SU-DHL-6 (cell line): ENCODE measurements at regions not wholly inside any gene's neighbourhood (a gene's known extent, or its start where the extent isn't known, plus 50 kb on each side); places are given as distances from the start of the nearest gene placed in this dataset.

Experiments
- H2AFZ ChIP-seq: fragments of 200-600 bp; sonication (generic); 2 replicates; pipeline ENCODE4 v1.6.1; 2014; ENCODE audit warnings: low read depth, mild to moderate bottlenecking, moderate library complexity, mixed read lengths, antibody characterized with exemption, low read length; ENCODE audit not compliant: severe bottlenecking
- H3F3A ChIP-seq: fragments of 200-600 bp; shearing (Covaris generic); 2 replicates; pipeline ENCODE4 v1.6.0; 2016; ENCODE audit warnings: antibody characterized with exemption, mild to moderate bottlenecking; ENCODE audit not compliant: insufficient read depth
- H3K27ac ChIP-seq: fragments of 200-600 bp; sonication (generic); 2 replicates; pipeline ENCODE4 v1.5.1; 2016; ENCODE audit warnings: low read depth, mild to moderate bottlenecking, low read length, moderate library complexity, mixed read lengths
- H3K27me3 ChIP-seq: fragments of 200-600 bp; sonication (generic), shearing (Covaris generic); 2 replicates; pipeline ENCODE4 v1.6.0; 2014; ENCODE audit warnings: mild to moderate bottlenecking, low read length
- H3K36me3 ChIP-seq: fragments of 200-600 bp; sonication (generic); 2 replicates; pipeline ENCODE4 v1.6.1; 2014; ENCODE audit warnings: mild to moderate bottlenecking, low read length, mixed read lengths
- H3K4me2 ChIP-seq: fragments of 300-600, 200-600 bp; shearing (Covaris generic), sonication (generic); 2 replicates; pipeline ENCODE4 v1.6.0; 2014; ENCODE audit warnings: low read length, low read depth, mild to moderate bottlenecking; ENCODE audit not compliant: poor library complexity, severe bottlenecking
- H3K4me3 ChIP-seq: fragments of 200-600 bp; sonication (generic); 2 replicates; pipeline ENCODE4 v1.5.1; 2014; ENCODE audit warnings: antibody characterized with exemption, low read length, mild to moderate bottlenecking, mixed read lengths; ENCODE audit not compliant: insufficient read depth, poor library complexity, severe bottlenecking
- H3K79me2 ChIP-seq: fragments of 200-600 bp; sonication (generic); 2 replicates; pipeline ENCODE4 v1.6.1; 2014; ENCODE audit warnings: mild to moderate bottlenecking, low read length, moderate library complexity; ENCODE audit not compliant: insufficient read depth
- H3K9ac ChIP-seq: fragments of 200-600 bp; sonication (generic); 2 replicates; pipeline ENCODE4 v1.7.0; 2014; ENCODE audit warnings: mild to moderate bottlenecking, low read length
- H3K9me2 ChIP-seq: fragments of 200-600 bp; sonication (generic); replicated peaks from 2 replicates; pipeline ENCODE4 v1.6.1; 2014; ENCODE audit warnings: low read length; ENCODE audit not compliant: insufficient read depth
- H3K9me3 ChIP-seq: fragments of 200-600 bp; sonication (generic); 2 replicates; pipeline ENCODE4 v1.6.1; 2014; ENCODE audit warnings: low read length, mixed read lengths; ENCODE audit not compliant: insufficient read depth
- H4K20me1 ChIP-seq: fragments of 200-600 bp; sonication (generic); 2 replicates; pipeline ENCODE4 v1.6.1; 2014; ENCODE audit warnings: low read depth, mild to moderate bottlenecking, antibody characterized with exemption, low read length, moderate library complexity, mixed read lengths
- CTCF ChIP-seq: fragments of 200-600 bp; sonication (generic); IDR thresholded peaks from one replicate; pipeline ENCODE4 v1.5.1; 2017; ENCODE audit warnings: antibody characterized with exemption, mild to moderate bottlenecking, low read length, moderate library complexity; ENCODE audit not compliant: insufficient read depth, poor library complexity, severe bottlenecking
- EZH2phosphoT487 ChIP-seq: fragments of 200-600 bp; sonication (generic), shearing (Covaris generic); conservative IDR thresholded peaks from 2 replicates; pipeline ENCODE4 v1.6.1; 2018; ENCODE audit warnings: mild to moderate bottlenecking, antibody characterized with exemption, low read length, moderate library complexity, mixed read lengths

- no peaks in the 10 kb centered on the region for H3K27me3 ChIP-seq
- no peaks in the 10 kb centered on the region for H3F3A ChIP-seq
- no peaks in the 10 kb centered on the region for H3K79me2 ChIP-seq
- H3K9me3 ChIP-seq, result peaks cover 9% of the 10 kb centered on the region; the same call in 1 of the 2 replicates
- no peaks in the 10 kb centered on the region for H3K36me3 ChIP-seq
- H3K4me3 ChIP-seq, result no peak overlapping the region
- no peak overlapping the region for H3K4me2 ChIP-seq
- no peaks in the 10 kb centered on the region for H3K9me2 ChIP-seq
- H3K9ac ChIP-seq, result no peak overlapping the region
- H3K27ac ChIP-seq, result no peak overlapping the region
- H2AFZ ChIP-seq, result no peak overlapping the region
- TF ChIP-seq EZH2phosphoT487 (no peak), CTCF (no peak)
- no peaks in the 10 kb centered on the region for H4K20me1 ChIP-seq
These were observed 658.2 kb upstream of the CCDC54 start for GRCh38 chr3:106719077-106719476.

GRCh38 chr3:106719583-106719982 lies 657.7 kb upstream of the CCDC54 start:
- Histone ChIP-seq H3K4me2 (no peak overlapping the region), H3K9me3 (peaks cover 9% of the 10 kb centered on the region; the same call in 1 of the 2 replicates), H3K9me2 (no peaks in the 10 kb centered on the region), H3K36me3 (no peaks in the 10 kb centered on the region), H3K79me2 (no peaks in the 10 kb centered on the region), H3K27ac (no peak overlapping the region), H4K20me1 (no peaks in the 10 kb centered on the region), H3K9ac (no peak overlapping the region), H3K4me3 (no peak overlapping the region), H3F3A (no peaks in the 10 kb centered on the region), H3K27me3 (no peaks in the 10 kb centered on the region), H2AFZ (no peak overlapping the region)
- TF ChIP-seq CTCF, result no peak
- TF ChIP-seq EZH2phosphoT487, result no peak

GRCh38 chr3:106720510-106720909 lies 656.7 kb upstream of the CCDC54 start:
- H3K27me3 ChIP-seq, result no peaks in the 10 kb centered on the region
- TF ChIP-seq CTCF (no peak), EZH2phosphoT487 (no peak)
- H3K9me2 ChIP-seq, result no peaks in the 10 kb centered on the region
- no peaks in the 10 kb centered on the region for H3K79me2 ChIP-seq
- H3K36me3 ChIP-seq, result no peaks in the 10 kb centered on the region
- no peaks in the 10 kb centered on the region for H4K20me1 ChIP-seq
- H2AFZ ChIP-seq, result no peak overlapping the region
- H3K27ac ChIP-seq, result no peak overlapping the region
- H3K9ac ChIP-seq, result no peak overlapping the region
- peaks cover 9% of the 10 kb centered on the region; the same call in 1 of the 2 replicates for H3K9me3 ChIP-seq
- no peak overlapping the region for H3K4me2 ChIP-seq
- H3F3A ChIP-seq, result no peaks in the 10 kb centered on the region
- no peak overlapping the region for H3K4me3 ChIP-seq

- Histone ChIP-seq H3K27ac (no peak overlapping the region), H3F3A (no peaks in the 10 kb centered on the region), H3K9ac (no peak overlapping the region), H3K79me2 (no peaks in the 10 kb centered on the region), H4K20me1 (no peaks in the 10 kb centered on the region), H2AFZ (no peak overlapping the region), H3K27me3 (no peaks in the 10 kb centered on the region), H3K9me3 (peaks cover 6% of the 10 kb centered on the region; the same call in 1 of the 2 replicates), H3K4me3 (no peak overlapping the region), H3K9me2 (no peaks in the 10 kb centered on the region), H3K4me2 (no peak overlapping the region), H3K36me3 (no peaks in the 10 kb centered on the region)
- TF ChIP-seq EZH2phosphoT487 (no peak), CTCF (no peak)
These were observed 651.7 kb upstream of the CCDC54 start for GRCh38 chr3:106725566-106725965.
